SK-N-SH treated with all-trans-retinoic acid at 6 μM for 48 hours (cell line): ENCODE measurements at regions not wholly inside any gene's neighbourhood (a gene's known extent, or its start where the extent isn't known, plus 50 kb on each side); places are given as distances from the start of the nearest gene placed in this dataset.

ENCODE experiments used
- BACH2 ChIP-seq: fragments of 250-450 bp; sonication (Bioruptor Pico); IDR thresholded peaks from 2 replicates; pipeline ENCODE4 v1.9.0; 2021; ENCODE audit warnings: mild to moderate bottlenecking, borderline replicate concordance
- CREB5 ChIP-seq: fragments of 250-450 bp; sonication (Bioruptor Pico); IDR thresholded peaks from 2 replicates; pipeline ENCODE4 v1.5.1; 2020; ENCODE audit warnings: low read depth, mild to moderate bottlenecking, moderate library complexity
- ESRRG ChIP-seq: fragments of 250-450 bp; sonication (Bioruptor Pico); IDR thresholded peaks from 2 replicates; pipeline ENCODE4 v1.6.1; 2021; ENCODE audit warnings: mild to moderate bottlenecking
- PPARA ChIP-seq: fragments of 250-450 bp; sonication (Bioruptor Pico); IDR thresholded peaks from 2 replicates; pipeline ENCODE4 v1.5.0; 2020; ENCODE audit warnings: mild to moderate bottlenecking, borderline replicate concordance
- RARB ChIP-seq: fragments of 250-450 bp; sonication (Bioruptor Pico); IDR thresholded peaks from 2 replicates; pipeline ENCODE4 v1.8.0; 2021; ENCODE audit warnings: mild to moderate bottlenecking, moderate library complexity
- SNAI2 ChIP-seq: fragments of 250-450 bp; sonication (Bioruptor Pico); IDR thresholded peaks from 2 replicates; pipeline ENCODE4 v1.5.0; 2020; ENCODE audit warnings: mild to moderate bottlenecking, moderate library complexity
- TSHZ2 ChIP-seq: fragments of 250-450 bp; sonication (Bioruptor Pico); IDR thresholded peaks from 2 replicates; pipeline ENCODE4 v1.5.0; 2020; ENCODE audit warnings: mild to moderate bottlenecking, moderate library complexity
- ZFP30 ChIP-seq: fragments of 450-650 bp; formaldehyde crosslinking; IDR thresholded peaks from 2 replicates; pipeline ENCODE4 v1.5.0; 2022; ENCODE audit warnings: mild to moderate bottlenecking, moderate library complexity
- TF ChIP-seq, protein P1 (sequence below): fragments of 250-450 bp; sonication (Bioruptor Pico); IDR thresholded peaks from 2 replicates; pipeline ENCODE4 v1.8.0; 2020; ENCODE audit warnings: mild to moderate bottlenecking, moderate library complexity, borderline replicate concordance

GRCh38 chr3:18656866-18657265, 231.7 kb upstream of the SATB1 start:
- TF ChIP-seq, protein P1, sequence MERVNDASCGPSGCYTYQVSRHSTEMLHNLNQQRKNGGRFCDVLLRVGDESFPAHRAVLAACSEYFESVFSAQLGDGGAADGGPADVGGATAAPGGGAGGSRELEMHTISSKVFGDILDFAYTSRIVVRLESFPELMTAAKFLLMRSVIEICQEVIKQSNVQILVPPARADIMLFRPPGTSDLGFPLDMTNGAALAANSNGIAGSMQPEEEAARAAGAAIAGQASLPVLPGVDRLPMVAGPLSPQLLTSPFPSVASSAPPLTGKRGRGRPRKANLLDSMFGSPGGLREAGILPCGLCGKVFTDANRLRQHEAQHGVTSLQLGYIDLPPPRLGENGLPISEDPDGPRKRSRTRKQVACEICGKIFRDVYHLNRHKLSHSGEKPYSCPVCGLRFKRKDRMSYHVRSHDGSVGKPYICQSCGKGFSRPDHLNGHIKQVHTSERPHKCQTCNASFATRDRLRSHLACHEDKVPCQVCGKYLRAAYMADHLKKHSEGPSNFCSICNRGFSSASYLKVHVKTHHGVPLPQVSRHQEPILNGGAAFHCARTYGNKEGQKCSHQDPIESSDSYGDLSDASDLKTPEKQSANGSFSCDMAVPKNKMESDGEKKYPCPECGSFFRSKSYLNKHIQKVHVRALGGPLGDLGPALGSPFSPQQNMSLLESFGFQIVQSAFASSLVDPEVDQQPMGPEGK (CRISPR knock-in tag) = no peak
- TF ChIP-seq CREB5 = no peak
- TF ChIP-seq PPARA (CRISPR knock-in tag) = no peak
- no peak for TF ChIP-seq BACH2
- no peak for TF ChIP-seq SNAI2 (CRISPR knock-in tag)
- TF ChIP-seq ZFP30 (CRISPR knock-in tag) = no peak
- no peak for TF ChIP-seq RARB (CRISPR knock-in tag)
- TF ChIP-seq ESRRG = no peak
- TF ChIP-seq TSHZ2 (CRISPR knock-in tag) = no peak
